NCI-H146 (cell line): ENCODE measurements at regions not wholly inside any gene's neighbourhood (a gene's known extent, or its start where the extent isn't known, plus 50 kb on each side); places are given as distances from the start of the nearest gene placed in this dataset.

ENCODE experiments used
- DNase-seq: peaks from one replicate; lab custom pipeline; 2025; lab: John Stamatoyannopoulos, UW

- no peak for DNase-seq
Measured at GRCh38 chr7:115133248-115133647, 211.4 kb downstream of the MDFIC start.

- no peak for DNase-seq
Measured at GRCh38 chr7:115132096-115132495, 210.2 kb downstream of the MDFIC start.

GRCh38 chr7:115128154-115128553 lies 206.3 kb downstream of the MDFIC start:
- DNase-seq: no peak

- DNase-seq: no peak
Measured at GRCh38 chr7:115127399-115128021, 205.6 kb downstream of the MDFIC start.

GRCh38 chr7:115125750-115126149 lies 203.9 kb downstream of the MDFIC start:
- no peak for DNase-seq

GRCh38 chr7:115125312-115125711 lies 203.4 kb downstream of the MDFIC start:
- DNase-seq: no peak

- no peak for DNase-seq
Measured at GRCh38 chr7:115124409-115124939, 202.6 kb downstream of the MDFIC start.

GRCh38 chr7:115123441-115123840 lies 201.5 kb downstream of the MDFIC start:
- no peak for DNase-seq

- no peak for DNase-seq
Measured at GRCh38 chr7:115122388-115122787, 200.5 kb downstream of the MDFIC start.

- DNase-seq: no peak
Measured at GRCh38 chr7:115117748-115118147, 195.9 kb downstream of the MDFIC start.

- no peak for DNase-seq
Measured at GRCh38 chr7:115116773-115117715, 195.2 kb downstream of the MDFIC start.

- no peak for DNase-seq
Measured at GRCh38 chr7:115113776-115114175, 191.9 kb downstream of the MDFIC start.

GRCh38 chr7:115113131-115113530 lies 191.2 kb downstream of the MDFIC start:
- DNase-seq: no peak

GRCh38 chr7:115110523-115110922 lies 188.6 kb downstream of the MDFIC start:
- DNase-seq: no peak

- DNase-seq: no peak
Measured at GRCh38 chr7:115106316-115106715, 184.4 kb downstream of the MDFIC start.

GRCh38 chr7:115102738-115103137 lies 180.8 kb downstream of the MDFIC start:
- no peak for DNase-seq

- DNase-seq: no peak
Measured at GRCh38 chr7:115101199-115101598, 179.3 kb downstream of the MDFIC start.

- no peak for DNase-seq
Measured at GRCh38 chr7:115099906-115100305, 178.0 kb downstream of the MDFIC start.

- no peak for DNase-seq
Measured at GRCh38 chr7:115097175-115097671, 175.3 kb downstream of the MDFIC start.

- DNase-seq: no peak
Measured at GRCh38 chr7:115096262-115096661, 174.4 kb downstream of the MDFIC start.

GRCh38 chr7:115094163-115094562 lies 172.3 kb downstream of the MDFIC start:
- no peak for DNase-seq

GRCh38 chr7:115088893-115089292 lies 167.0 kb downstream of the MDFIC start:
- DNase-seq: no peak

GRCh38 chr7:115087437-115087836 lies 165.5 kb downstream of the MDFIC start:
- DNase-seq: no peak
